ENCODE measurements at regions not wholly inside any gene's neighbourhood (a gene's known extent, or its start where the extent isn't known, plus 50 kb on each side); places are given as distances from the start of the nearest gene placed in this dataset.

DNA sequence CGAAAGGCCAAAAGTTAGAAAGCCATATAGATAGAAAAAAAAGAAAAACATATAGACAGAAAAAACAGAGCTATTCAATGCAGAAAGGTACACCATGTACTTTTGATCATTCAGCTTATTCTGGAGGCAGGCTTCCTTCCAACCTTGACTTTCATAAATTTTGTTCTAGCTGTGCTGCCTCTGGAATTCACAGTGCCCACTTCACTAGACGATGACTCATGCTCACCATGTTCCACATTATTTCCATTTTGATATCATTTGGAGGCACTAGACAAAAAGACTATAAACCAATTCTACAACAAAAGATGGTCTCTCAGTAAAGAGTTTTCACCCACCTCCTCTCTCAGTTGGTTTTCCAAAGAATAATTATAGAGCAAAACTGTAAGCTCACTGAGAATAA lies 229.0 kb upstream of the IPO5 start:
- no peaks in the 10 kb centered on the region for H3K4me1 Mint-ChIP-seq
- no peak overlapping the region for H3K27ac Mint-ChIP-seq
- no peak for DNase-seq
- H3K27me3 Mint-ChIP-seq: no peaks in the 10 kb centered on the region
- no peak overlapping the region for H3K4me3 Mint-ChIP-seq
- POLR2A ChIA-PET: no interaction called here
- no peaks in the 10 kb centered on the region for H3K36me3 Mint-ChIP-seq (ENCODE audit: low read depth)
- H3K9me3 Mint-ChIP-seq: no peaks in the 10 kb centered on the region
- CTCF ChIA-PET: no interaction called here

DNA sequence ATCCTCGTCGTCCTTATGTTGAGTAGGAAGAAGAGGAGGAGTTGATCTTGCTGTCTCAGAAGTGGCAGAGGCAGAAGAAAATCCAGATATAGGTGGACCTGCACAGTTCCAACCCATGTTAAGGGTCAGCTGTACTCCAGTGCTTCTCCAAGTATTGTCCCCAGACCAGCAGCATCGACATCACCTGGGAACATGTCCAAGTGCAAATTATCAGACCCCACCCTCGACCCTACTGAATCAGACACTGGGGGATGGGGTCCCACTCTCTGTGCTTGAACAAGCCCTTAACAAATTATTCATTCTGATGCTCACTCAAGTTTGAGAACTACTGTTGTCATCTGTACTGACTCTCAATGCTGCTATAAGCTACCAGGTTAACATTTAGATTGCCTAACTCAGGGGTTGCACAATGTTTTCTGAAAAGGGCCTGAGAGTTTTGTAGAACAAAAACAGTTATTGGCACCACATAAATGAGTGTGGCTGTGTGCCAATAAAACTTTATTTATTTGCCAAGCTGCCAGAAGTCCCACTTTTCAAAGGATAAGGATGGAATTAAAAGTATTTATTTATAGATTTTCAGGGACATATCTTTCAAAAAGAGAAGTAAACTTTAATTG lies 226.7 kb upstream of the IPO5 start:
- Mint-ChIP-seq H3K4me1 (no peaks in the 10 kb centered on the region), H3K27me3 (no peaks in the 10 kb centered on the region), H3K4me3 (no peak overlapping the region), H3K27ac (no peak overlapping the region), H3K36me3 (ENCODE audit: low read depth) (no peaks in the 10 kb centered on the region), H3K9me3 (peaks cover 3% of the 10 kb centered on the region)
- DNase-seq: no peak
- ChIA-PET CTCF (no interaction called here), POLR2A (no interaction called here)

DNA sequence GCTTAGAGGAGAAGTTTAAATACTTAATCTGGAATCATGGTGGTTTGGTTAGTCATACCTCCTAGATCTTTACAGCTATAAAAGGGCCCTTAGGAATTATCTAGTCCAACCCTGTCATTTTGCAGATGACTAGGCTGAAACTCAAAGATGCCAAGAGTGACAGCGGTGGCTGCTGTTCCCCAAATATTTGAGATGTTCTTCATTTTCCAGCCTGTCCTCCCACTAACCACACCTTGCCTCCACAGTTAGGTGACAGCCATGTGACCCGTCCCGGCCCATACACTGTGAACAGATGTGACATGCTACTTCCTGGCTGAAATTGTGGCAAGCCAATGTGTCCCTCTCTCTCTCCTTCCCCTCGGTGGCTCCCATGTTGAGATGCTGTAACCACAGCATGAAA lies 225.5 kb upstream of the IPO5 start:
- no peaks in the 10 kb centered on the region for H3K36me3 Mint-ChIP-seq (ENCODE audit: low read depth)
- DNase-seq: no peak
- CTCF ChIA-PET: no interaction called here
- no peak overlapping the region for H3K4me3 Mint-ChIP-seq
- POLR2A ChIA-PET: no interaction called here
- no peaks in the 10 kb centered on the region for H3K27me3 Mint-ChIP-seq
- H3K4me1 Mint-ChIP-seq: no peaks in the 10 kb centered on the region
- peaks cover 3% of the 10 kb centered on the region for H3K9me3 Mint-ChIP-seq
- no peak overlapping the region for H3K27ac Mint-ChIP-seq

DNA sequence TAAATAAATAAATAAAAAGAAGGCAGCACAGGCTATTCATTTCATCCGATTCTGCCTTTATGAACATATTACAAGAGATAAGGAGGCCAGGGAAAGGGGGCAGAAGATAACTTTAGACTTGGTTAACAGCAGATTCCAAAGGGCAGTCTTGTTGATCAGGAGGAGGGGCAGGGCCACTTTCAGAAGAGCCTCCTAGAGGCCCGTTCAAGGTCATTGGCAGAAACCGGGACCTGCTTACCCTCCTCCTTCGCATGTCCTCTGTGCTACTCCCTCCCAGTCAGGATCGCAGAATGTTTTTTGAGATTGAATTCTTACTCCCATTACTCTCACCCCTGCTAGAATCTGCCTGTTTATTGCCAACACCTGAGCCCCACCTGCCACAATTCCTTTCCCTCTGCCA lies 217.0 kb upstream of the IPO5 start:
- H3K36me3 Mint-ChIP-seq (ENCODE audit: low read depth): no peaks in the 10 kb centered on the region
- ChIA-PET POLR2A (no interaction called here), CTCF (interaction anchor here (0.6 kb wide), 1 partner anchor 47 kb away, joined by 3 read pairs; no protein-coding TSS in a partner anchor)
- H3K9me3 Mint-ChIP-seq: no peaks in the 10 kb centered on the region
- no peaks in the 10 kb centered on the region for H3K4me1 Mint-ChIP-seq
- DNase-seq: no peak
- H3K27ac Mint-ChIP-seq: no peak overlapping the region
- no peak overlapping the region for H3K4me3 Mint-ChIP-seq
- no peaks in the 10 kb centered on the region for H3K27me3 Mint-ChIP-seq

DNA sequence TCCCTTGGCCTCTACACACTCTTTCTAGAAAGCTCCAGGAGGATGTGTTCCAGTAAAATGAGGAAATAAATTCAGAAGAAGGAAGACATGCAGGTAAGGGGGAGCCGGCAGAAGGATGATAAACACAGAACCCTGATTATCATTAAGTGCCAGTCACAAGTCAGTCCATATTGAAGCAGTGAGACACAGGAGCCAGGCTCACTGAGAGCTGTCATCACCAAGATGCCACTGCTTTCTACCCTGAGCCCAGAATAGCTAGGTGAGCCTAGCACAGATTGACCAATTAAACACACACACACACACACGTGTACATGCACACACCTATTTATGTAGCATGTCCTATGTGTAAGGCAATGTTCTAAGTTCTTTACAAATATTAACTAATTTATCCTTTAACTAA lies 211.4 kb upstream of the IPO5 start:
- DNase-seq: no peak
- Mint-ChIP-seq H3K9me3 (no peaks in the 10 kb centered on the region), H3K27ac (no peak overlapping the region), H3K4me1 (no peaks in the 10 kb centered on the region), H3K4me3 (no peak overlapping the region), H3K36me3 (ENCODE audit: low read depth) (no peaks in the 10 kb centered on the region), H3K27me3 (no peaks in the 10 kb centered on the region)
- ChIA-PET POLR2A (no interaction called here), CTCF (no interaction called here)

DNA sequence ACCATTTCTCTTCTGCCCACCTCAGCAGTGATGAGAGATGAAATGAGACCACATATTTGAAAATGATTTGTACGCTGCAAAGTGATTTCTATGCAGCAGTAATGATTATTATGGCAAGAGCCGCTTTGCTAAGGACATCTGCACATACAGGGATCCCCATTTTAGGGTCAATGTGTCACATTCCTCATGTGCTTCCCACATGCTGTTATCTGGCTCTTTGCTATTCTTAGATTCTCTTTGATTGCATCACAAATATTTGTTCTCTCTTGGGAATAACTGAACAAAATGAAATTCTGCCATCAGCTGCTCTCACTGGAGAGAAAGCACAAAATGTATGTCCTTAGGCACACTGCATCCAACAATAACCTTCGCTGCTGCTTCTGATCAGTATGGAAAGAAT lies 209.5 kb upstream of the IPO5 start:
- CTCF ChIA-PET: no interaction called here
- no peaks in the 10 kb centered on the region for H3K27me3 Mint-ChIP-seq
- POLR2A ChIA-PET: no interaction called here

DNA sequence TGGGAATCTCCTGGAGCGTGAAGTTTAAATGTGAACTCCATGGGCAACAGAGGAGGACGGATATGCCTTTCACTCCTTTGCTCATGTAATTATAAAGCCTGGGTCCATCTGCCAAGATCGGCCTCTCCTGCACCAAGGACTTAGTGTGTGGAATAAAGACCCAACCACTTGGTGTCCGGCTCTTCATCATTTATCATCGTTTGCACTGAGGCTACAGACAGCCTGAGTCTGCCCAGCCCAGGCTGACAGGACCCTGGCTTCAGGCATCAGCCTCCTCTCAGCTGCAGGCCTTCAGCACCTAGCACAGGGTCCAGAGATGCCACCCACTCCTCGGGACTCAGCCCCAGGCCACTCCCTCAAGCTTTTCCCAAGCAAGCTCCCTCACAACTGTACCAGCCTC lies 206.8 kb upstream of the IPO5 start:
- ChIA-PET POLR2A (no interaction called here), CTCF (no interaction called here)
- Mint-ChIP-seq H3K4me1 (no peaks in the 10 kb centered on the region), H3K36me3 (ENCODE audit: low read depth) (no peaks in the 10 kb centered on the region), H3K9me3 (no peaks in the 10 kb centered on the region), H3K27me3 (no peaks in the 10 kb centered on the region), H3K4me3 (no peak overlapping the region), H3K27ac (no peak overlapping the region)
- no peak for DNase-seq

More for the DNA sequence above, 209.5 kb upstream of the IPO5 start:
- no peaks in the 10 kb centered on the region for H3K4me1 Mint-ChIP-seq
- no peaks in the 10 kb centered on the region for H3K36me3 Mint-ChIP-seq (ENCODE audit: low read depth)
- no peaks in the 10 kb centered on the region for H3K9me3 Mint-ChIP-seq
- H3K27ac Mint-ChIP-seq: no peak overlapping the region
- no peak overlapping the region for H3K4me3 Mint-ChIP-seq
- DNase-seq: no peak

DNA sequence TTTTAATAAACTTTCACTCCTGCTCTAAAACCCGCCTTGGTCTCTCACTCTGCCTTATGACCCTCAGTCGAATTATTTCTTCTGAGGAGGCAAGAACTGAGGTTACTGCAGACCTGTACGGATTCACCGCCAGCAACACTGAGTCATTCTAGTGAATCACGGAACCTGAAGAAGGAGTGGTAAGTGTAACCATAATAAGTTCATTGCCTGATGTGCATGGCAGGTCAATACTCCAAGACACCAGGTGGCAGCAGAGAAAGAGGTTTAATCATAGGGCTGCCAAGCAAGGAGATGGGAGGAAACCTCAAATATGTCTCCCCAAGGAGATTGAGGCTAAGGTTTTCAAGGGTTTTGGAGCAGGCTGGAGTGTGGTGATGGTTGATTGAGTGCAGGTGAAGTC lies 204.3 kb upstream of the IPO5 start:
- no peak overlapping the region for H3K4me3 Mint-ChIP-seq
- no peak for DNase-seq

DNA sequence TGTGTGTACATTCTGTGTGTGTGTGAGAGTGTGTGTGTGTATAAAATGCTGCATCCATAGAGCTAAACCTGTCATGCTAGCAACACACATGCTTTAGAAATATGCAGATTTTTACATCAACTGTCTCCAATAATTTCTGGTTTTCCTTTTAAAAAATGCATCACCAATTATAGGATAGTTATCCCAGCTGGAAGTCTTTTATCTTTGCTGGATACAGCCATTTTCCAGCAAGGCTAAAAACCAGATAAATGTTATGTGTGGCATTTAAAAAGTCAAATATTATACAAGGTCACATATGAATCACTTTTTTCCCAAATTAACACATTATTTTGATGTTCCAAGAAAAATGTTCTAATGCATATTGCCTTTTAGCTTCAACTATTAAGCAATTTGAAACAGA lies 202.0 kb upstream of the IPO5 start:
- no peaks in the 10 kb centered on the region for H3K36me3 Mint-ChIP-seq (ENCODE audit: low read depth)
- H3K4me3 Mint-ChIP-seq: no peak overlapping the region
- no peak overlapping the region for H3K27ac Mint-ChIP-seq
- CTCF ChIA-PET: no interaction called here
- peaks cover 2% of the 10 kb centered on the region for H3K27me3 Mint-ChIP-seq
- DNase-seq: no peak
- POLR2A ChIA-PET: no interaction called here
- H3K9me3 Mint-ChIP-seq: no peaks in the 10 kb centered on the region
- H3K4me1 Mint-ChIP-seq: no peaks in the 10 kb centered on the region

More for the DNA sequence above, 204.3 kb upstream of the IPO5 start:
- Mint-ChIP-seq H3K36me3 (ENCODE audit: low read depth) (no peaks in the 10 kb centered on the region), H3K27ac (no peak overlapping the region), H3K4me1 (no peaks in the 10 kb centered on the region), H3K27me3 (peaks cover 2% of the 10 kb centered on the region), H3K9me3 (no peaks in the 10 kb centered on the region)
- CTCF ChIA-PET: no interaction called here
- POLR2A ChIA-PET: no interaction called here

DNA sequence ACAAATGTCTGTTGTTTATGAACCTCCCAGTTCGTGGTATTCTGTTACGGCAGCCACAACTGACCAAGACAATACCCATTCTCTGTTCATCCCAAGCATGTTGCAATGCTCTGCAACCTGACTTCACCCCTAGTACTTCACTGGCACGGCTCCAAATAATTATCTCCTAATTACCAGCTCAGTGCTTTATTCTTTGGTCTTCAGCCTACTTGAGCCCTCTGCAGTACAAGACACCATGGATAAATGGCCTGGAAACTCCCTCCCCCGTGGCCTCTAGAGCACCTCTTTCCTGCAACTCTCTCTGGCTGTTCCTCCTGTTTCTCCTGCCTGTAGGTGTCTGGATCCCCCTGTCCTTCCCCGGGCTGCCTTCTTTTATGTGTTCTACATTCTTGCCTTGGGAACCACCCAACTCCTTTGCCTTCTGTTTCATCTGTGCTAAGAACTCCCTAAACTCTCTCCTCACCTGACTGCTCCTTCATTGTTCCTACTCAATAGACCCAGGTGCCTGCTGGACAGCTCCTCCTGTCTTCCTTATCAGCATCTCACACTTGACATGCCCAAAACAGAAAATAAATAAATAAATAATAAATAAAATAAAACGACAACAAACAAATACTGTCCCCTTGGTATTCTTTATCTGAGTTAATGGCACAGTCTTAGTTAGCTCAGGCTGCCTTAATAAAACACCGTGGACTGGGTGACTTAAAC lies 200.4 kb upstream of the IPO5 start:
- H3K9me3 Mint-ChIP-seq: no peaks in the 10 kb centered on the region
- no peak overlapping the region for H3K4me3 Mint-ChIP-seq
- H3K27ac Mint-ChIP-seq: no peak overlapping the region
- CTCF ChIA-PET: no interaction called here
- no peaks in the 10 kb centered on the region for H3K4me1 Mint-ChIP-seq
- H3K36me3 Mint-ChIP-seq (ENCODE audit: low read depth): no peaks in the 10 kb centered on the region
- no peak for DNase-seq
- peaks cover 2% of the 10 kb centered on the region for H3K27me3 Mint-ChIP-seq
- POLR2A ChIA-PET: no interaction called here

DNA sequence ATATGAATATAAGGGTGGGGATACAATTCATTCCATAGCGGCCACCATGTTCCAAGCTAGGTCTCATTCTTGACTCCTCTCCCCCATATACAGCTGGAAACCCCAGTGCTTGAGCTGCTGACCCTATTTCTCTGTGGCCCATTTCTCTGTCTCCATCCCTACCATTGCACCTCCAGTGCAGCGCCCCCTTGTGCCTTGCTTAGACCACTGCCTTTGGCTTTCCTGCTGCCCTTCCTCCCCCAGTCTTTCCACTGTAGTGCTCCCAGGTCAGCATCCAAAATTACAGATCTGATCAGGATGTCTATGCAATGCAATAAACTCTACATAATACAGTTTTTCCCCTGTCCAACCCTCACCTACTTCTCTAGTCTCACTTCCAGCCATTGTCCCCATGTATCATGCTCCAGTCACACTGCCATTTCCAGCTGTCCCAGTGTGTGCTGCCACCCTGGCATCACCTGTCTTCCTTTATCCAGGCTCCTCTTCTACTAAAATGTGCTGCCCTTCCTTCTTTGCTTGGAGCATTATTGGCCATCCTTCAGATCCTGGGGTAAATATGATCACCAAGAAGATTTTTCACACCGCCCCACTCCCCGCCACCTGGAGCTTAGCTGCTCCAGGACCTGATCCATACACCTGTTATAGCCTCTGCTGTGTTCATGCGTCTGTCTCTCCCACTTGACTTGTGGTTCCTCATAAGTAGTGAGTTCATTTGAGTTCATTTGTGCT lies 199.4 kb upstream of the IPO5 start:
- Mint-ChIP-seq H3K9me3 (no peaks in the 10 kb centered on the region), H3K27ac (no peak overlapping the region), H3K4me1 (no peaks in the 10 kb centered on the region), H3K36me3 (ENCODE audit: low read depth) (no peaks in the 10 kb centered on the region), H3K4me3 (no peak overlapping the region), H3K27me3 (peaks cover 2% of the 10 kb centered on the region)
- ChIA-PET POLR2A (no interaction called here), CTCF (no interaction called here)
- DNase-seq: no peak

DNA sequence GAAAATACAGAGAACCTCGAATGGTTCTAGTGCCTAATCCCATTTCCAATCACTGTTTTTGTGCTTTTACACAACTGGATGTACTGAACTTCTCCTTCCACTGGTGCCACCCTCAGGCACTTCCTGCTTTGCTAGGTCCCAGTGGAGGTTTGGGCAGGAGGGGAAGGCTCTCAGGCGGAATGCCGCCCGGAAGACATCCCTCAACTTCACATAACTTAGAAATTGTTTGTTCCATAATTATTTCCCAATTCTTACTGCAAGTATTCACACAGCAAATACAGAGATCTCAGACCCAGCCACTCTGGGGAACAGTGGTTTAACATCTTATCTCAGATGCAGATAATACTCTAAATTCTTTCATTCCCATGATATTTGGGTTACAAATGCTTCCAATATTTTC lies 195.7 kb upstream of the IPO5 start:
- Mint-ChIP-seq H3K9me3 (no peaks in the 10 kb centered on the region), H3K27me3 (no peaks in the 10 kb centered on the region), H3K4me1 (no peaks in the 10 kb centered on the region), H3K27ac (no peak overlapping the region), H3K4me3 (no peak overlapping the region), H3K36me3 (ENCODE audit: low read depth) (no peaks in the 10 kb centered on the region)
- DNase-seq: no peak
- ChIA-PET POLR2A (no interaction called here), CTCF (no interaction called here)

DNA sequence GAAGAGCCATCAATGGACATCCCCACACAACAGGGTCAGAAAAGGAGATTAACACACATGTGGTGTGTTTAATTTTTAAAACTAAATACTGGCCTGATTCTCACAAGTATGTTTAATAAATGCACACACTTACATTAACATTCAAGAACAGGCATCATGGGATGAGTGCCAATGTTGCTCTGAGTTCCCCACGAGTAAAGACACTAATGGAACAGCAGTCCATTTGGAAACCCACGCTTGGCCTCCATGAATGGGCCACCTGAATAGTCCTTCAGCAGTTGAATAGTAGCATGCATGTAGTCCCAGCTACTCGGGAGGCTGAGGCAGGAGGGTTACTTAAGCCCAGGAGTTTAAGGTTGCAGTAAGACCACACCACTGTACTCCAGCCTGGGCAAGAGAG lies 195.2 kb upstream of the IPO5 start:
- H3K4me3 Mint-ChIP-seq: no peak overlapping the region
- no peaks in the 10 kb centered on the region for H3K4me1 Mint-ChIP-seq
- no peak for DNase-seq

More for the DNA sequence above, 195.2 kb upstream of the IPO5 start:
- no peaks in the 10 kb centered on the region for H3K9me3 Mint-ChIP-seq
- CTCF ChIA-PET: no interaction called here
- no peaks in the 10 kb centered on the region for H3K27me3 Mint-ChIP-seq
- no peaks in the 10 kb centered on the region for H3K36me3 Mint-ChIP-seq (ENCODE audit: low read depth)
- no peak overlapping the region for H3K27ac Mint-ChIP-seq
- POLR2A ChIA-PET: no interaction called here
